ENCODE measurements at regions not wholly inside any gene's neighbourhood (a gene's known extent, or its start where the extent isn't known, plus 50 kb on each side); places are given as distances from the start of the nearest gene placed in this dataset.

- intact Hi-C loops (cut with DNase I) = no loop called here
- no peak for DNase-seq
Measured at GRCh38 chr3:106185949-106186348, 317.1 kb upstream of the CBLB start.

DNA sequence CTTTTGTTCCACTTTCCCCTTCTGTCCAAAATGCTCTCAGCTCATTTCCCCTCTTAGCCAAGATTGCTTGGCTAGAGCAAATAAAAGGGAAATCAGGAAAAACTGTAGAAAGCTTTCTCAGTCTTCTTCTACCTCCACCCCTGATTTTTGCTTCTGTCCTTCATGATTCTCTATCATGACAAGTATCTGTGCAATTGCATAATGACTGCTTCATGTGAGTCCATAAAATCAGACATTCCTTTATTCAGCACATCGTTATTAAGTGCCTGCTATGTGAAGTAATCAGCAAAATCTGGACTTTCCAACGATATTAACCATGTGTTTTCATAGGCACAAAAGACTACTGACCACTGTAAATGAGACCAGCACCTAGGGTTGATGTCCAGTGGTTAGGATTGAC is 321.5 kb upstream of the CBLB start:
- intact Hi-C loops (cut with DNase I) = no loop called here
- no peak for DNase-seq

GRCh38 chr3:106191211-106191610 is 322.4 kb upstream of the CBLB start:
- no peak for DNase-seq
- intact Hi-C loops (cut with DNase I) = no loop called here

DNA sequence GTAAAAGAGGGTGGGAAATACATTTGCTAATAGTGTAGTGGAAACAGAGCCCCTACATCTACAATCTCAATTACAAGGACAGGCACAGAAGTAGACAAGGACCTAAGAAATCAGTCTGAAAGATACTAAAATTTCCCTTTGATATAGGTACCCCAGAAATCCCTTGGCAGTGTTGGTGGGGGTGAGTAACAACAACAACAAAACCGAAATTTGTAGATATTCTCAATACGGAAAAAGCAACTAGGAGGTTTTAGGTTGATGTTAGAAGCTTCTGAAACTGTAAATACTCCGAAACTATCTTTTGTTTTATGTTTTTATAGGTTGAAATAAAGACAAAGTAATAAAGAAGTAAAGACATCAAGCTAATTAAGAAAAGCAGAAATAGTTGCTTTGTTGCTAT is 323.1 kb upstream of the CBLB start:
- intact Hi-C loops (cut with DNase I) = no loop called here
- DNase-seq = no peak

GRCh38 chr3:106193876-106194275 is 325.1 kb upstream of the CBLB start:
- intact Hi-C loops (cut with DNase I) = no loop called here
- DNase-seq = no peak

DNA sequence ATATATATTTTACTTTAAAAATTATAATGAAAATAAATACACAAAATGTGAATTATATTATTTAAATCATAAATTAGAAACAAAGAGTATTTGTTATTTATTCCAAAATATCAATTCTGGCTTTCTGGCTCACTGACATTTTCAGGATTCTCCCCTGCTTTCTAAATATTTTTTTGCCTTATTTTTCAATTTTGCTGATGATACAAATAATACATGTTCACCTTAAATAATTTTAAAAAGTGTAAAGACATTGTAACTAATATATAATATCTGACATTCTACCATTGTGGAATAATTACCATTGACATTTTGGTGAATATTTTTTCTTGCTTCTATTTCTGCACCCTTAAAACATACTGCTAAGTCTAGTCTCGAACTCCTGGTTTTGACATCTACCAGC is 325.9 kb upstream of the CBLB start:
- intact Hi-C loops (cut with DNase I) = no loop called here
- DNase-seq = no peak

DNA sequence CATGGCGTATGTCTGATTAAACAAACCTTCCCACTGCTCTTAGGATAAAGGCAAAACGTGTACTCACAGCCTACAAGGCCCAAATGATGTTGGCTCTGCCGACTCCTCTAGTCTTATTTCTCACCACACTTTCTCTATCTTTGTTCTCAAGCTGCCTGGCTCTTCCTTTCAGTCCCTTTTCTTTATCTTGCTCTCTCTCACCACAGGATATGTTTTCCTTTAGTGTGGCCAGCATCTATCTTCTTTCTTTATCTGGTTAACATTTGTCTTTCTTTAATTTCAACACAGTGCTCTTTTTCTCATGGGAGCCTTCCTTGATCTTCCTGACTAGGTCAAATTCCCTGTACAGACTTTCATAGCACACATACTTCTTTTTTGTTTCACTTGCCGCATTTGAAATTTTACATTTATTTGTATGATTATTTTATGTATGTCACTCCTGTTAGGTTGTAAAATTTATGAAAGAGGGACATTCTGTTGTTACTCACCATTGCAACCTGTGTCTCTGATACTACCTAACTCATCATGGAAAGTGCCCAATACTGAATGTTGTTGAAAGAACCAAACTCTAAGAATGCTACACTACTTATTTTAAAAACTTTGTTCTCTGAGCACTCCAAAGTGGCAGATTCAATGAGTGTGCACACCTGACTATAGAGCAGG is 328.9 kb upstream of the CBLB start:
- no peak for DNase-seq
- intact Hi-C loops (cut with DNase I) = no loop called here

DNA sequence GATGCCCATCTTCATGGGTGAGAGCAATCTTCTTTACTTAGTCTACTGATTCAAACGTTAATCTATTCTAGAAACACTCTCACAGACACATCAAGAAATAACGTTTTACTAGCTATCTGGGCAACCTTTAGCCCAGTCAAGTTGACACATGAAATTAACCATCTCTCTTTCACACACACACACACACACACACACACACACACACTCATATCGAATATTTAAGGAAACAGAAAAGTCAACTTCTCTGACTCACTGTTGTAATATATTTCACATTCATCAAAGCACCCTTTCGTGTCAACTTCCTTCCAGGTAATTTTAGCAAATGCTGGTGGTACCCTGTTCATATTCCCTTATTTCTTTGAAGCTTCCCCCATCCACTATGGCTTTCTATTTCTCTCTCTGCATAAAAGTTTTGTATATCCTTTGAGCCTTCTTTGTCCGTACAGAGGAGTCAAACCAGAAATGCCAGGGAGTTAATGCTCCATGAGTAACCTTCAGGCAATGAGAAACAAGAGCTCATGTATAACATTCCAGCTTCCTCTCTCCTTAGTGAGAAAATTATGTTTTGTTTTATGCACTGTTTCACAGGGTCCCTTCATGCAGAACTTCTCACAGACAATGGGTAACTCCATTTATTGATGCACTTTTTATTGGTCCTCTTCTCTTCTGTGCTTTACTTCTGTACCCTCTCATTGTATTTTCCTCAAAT is 335.5 kb upstream of the CBLB start:
- no peak for DNase-seq
- intact Hi-C loops (cut with DNase I) = no loop called here

DNA sequence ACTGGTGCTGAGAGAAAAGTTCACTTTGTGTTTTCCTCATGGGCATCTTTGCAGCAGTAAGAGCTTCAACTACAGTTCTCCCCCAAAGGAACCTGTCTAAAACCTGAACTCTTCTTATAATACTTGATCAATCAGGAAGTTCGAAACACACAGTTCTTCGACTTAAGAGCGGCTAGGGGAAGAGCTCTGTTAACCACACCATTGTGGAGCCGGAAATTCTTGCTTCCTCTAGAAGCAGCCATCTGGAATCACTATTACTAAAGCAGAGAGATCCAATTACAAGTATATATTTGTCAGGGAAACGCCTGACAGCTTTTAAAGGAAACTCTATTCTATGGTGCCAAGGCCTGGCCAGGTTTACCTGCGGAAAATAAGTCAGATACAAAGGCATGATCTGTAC is 337.3 kb upstream of the CBLB start:
- DNase-seq = peak in 1 of 42 donors; percentile 3

GRCh38 chr3:106206613-106207012 is 337.8 kb upstream of the CBLB start:
- DNase-seq = no peak
- intact Hi-C loops (cut with DNase I) = no loop called here

More for the DNA sequence above, 337.3 kb upstream of the CBLB start:
- intact Hi-C loops (cut with DNase I) = no loop called here

DNA sequence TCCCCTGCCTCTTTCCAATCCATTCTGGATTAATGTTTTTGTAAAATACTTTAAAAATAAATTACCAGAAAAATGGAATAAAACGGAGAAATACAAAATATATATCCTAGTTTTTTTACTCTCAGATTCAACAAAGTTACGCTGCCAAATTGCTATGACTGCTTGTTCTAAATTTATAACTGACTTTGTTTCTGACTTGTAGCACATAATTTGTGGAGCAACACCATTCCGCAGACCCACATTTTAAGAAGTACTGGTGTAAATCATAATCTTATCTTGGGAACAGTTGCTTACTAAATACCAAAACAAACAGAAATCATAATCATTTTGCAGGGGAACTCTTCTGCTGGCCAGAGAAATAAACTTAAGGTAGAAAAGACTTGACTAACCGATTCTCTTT is 339.4 kb upstream of the CBLB start:
- DNase-seq = no peak
- intact Hi-C loops (cut with DNase I) = no loop called here

- intact Hi-C loops (cut with DNase I) = no loop called here
- DNase-seq = no peak
Measured at GRCh38 chr3:106208967-106209366, 340.2 kb upstream of the CBLB start.

- intact Hi-C loops (cut with DNase I) = no loop called here
Measured at GRCh38 chr3:106209482-106209881, 340.7 kb upstream of the CBLB start.

GRCh38 chr3:106210923-106211322 is 342.1 kb upstream of the CBLB start:
- DNase-seq = no peak
- intact Hi-C loops (cut with DNase I) = no loop called here

More at GRCh38 chr3:106209482-106209881, 340.7 kb upstream of the CBLB start:
- no peak for DNase-seq

- DNase-seq = no peak
- intact Hi-C loops (cut with DNase I) = no loop called here
Measured at GRCh38 chr3:106212665-106213222, 343.9 kb upstream of the CBLB start.

DNA sequence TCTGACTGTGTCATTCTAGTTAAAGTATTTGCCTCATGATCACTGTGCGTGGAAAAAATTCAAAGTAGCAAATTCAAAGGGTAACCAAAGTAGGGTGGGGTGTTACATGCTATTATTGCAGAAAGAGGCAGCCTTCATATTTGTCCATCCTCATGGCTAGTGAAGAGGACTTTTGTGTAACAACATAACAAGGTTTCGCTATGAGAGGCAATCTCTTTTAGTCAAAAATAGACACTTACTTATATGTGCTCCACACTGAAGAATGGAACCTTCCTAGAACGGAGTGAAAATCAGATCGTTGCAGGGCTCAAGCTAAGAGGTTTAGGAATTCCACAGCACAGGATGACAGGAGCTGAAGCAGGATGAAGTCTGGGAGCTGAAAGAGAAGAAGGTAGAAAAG is 345.1 kb upstream of the CBLB start:
- intact Hi-C loops (cut with DNase I) = no loop called here
- DNase-seq = no peak

GRCh38 chr3:106214641-106215040 is 345.8 kb upstream of the CBLB start:
- DNase-seq = no peak
- intact Hi-C loops (cut with DNase I) = no loop called here

DNA sequence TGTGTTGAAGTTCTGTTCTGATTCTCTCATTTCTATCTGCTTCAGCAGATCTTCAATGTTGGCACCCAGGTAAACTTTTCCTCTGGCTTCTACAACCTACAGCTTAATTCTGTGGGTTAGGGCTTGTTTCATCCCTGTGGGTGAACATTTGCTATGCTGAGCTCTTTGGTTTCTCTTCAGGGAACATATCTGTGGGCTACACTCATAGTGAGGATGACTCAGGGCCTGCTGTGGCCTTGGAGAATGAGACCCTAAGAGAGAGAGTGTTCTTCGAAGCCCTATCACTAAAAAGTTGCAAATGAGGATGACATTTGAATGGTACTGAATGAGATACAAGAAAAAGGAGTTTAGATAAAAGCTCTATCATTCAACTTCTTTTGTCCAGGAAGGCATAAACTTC is 346.2 kb upstream of the CBLB start:
- intact Hi-C loops (cut with DNase I) = no loop called here

DNA sequence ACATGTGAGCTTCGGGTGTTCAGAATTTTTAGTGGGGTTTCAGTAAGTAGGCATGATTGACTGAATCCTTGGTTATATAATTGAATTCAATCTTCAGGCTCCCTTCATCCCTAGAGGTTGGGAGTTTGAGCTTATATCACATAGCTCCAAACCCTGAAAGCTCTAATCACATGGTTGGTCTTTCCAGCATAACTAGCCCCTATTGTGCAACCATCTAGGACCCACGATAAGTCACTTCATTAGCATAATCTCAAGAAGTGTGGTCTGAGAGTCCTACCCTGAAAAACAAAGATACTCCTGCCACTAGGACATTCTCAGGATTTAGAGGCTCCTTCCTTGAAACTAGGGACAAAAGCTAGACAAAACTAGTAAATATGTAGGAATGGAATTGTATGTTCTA is 348.9 kb upstream of the CBLB start:
- intact Hi-C loops (cut with DNase I) = no loop called here
- DNase-seq = no peak

More for the DNA sequence above, 346.2 kb upstream of the CBLB start:
- DNase-seq = no peak

GRCh38 chr3:106227068-106227467 is 358.3 kb upstream of the CBLB start:
- no peak for DNase-seq
- intact Hi-C loops (cut with DNase I) = no loop called here

GRCh38 chr3:106228271-106228670 is 359.5 kb upstream of the CBLB start:
- no peak for DNase-seq
- intact Hi-C loops (cut with DNase I) = no loop called here
